IMR-90 (cell line): ENCODE measurements at regions not wholly inside any gene's neighbourhood (a gene's known extent, or its start where the extent isn't known, plus 50 kb on each side); places are given as distances from the start of the nearest gene placed in this dataset.

ENCODE experiments used
- ATAC-seq: fragments of 200-7000 bp; cut with Tn5 transposase; 2 replicates; pipeline ENCODE4 v1.9.1; 2020; ENCODE audit warnings: low read depth, mild to moderate bottlenecking, moderate library complexity
- BruUV-seq: library from RNA; stranded (reverse); fragments of 400-500 nt; replicated peaks from 2 replicates; lab custom pipeline; 2021; lab: Mats Ljungman, UMichigan
- CTCF ChIA-PET: fragments of 300-600 bp; formaldehyde crosslinking; extraction: SDS; loops from one replicate; lab custom pipeline; 2021; ENCODE audit warnings: antibody characterized with exemption; lab: Yijun Ruan, JAX
- POLR2A ChIA-PET: fragments of 300-600 bp; sonication (Branson Sonifier 250); formaldehyde crosslinking; loops from one replicate; lab custom pipeline; 2022; ENCODE audit warnings: antibody characterized with exemption; ENCODE audit not compliant: unreplicated experiment; lab: Charles Lee
- DNase-seq: peaks from one replicate; pipeline ENCODE4 v3.0.0; 2013
- H2AFZ ChIP-seq: replicated peaks from 2 replicates; pipeline ENCODE3; 2013; ENCODE audit warnings: low read length, mild to moderate bottlenecking; ENCODE audit not compliant: poor library complexity
- H2AK5ac ChIP-seq: 2 replicates; pipeline ENCODE4 v1.6.1; 2013; ENCODE audit warnings: low read depth, low read length, inconsistent platforms
- H2AK9ac ChIP-seq: replicated peaks from 2 replicates; pipeline ENCODE3; 2013; ENCODE audit warnings: mild to moderate bottlenecking, low read depth, low read length, moderate library complexity; ENCODE audit not compliant: poor library complexity
- H2BK120ac ChIP-seq: 2 replicates; pipeline ENCODE4 v1.6.1; 2013; ENCODE audit warnings: low read depth, low read length, inconsistent platforms
- H2BK15ac ChIP-seq: 3 replicates; pipeline ENCODE4 v1.6.1; 2013; ENCODE audit warnings: low read depth, low read length, inconsistent platforms
- H2BK20ac ChIP-seq: 2 replicates; pipeline ENCODE4 v1.6.1; 2013; ENCODE audit warnings: low read depth, mild to moderate bottlenecking, inconsistent platforms, low read length, moderate library complexity
- H2BK5ac ChIP-seq: 2 replicates; pipeline ENCODE4 v1.6.1; 2013; ENCODE audit warnings: mild to moderate bottlenecking, low read depth, low read length, inconsistent platforms; ENCODE audit not compliant: poor library complexity, severe bottlenecking
- H3K14ac ChIP-seq: replicated peaks from 2 replicates; pipeline ENCODE4 v1.6.1; 2013; ENCODE audit warnings: low read depth, low read length, inconsistent platforms
- H3K18ac ChIP-seq: 2 replicates; pipeline ENCODE4 v1.6.1; 2013; ENCODE audit warnings: low read depth, low read length, control low read depth
- H3K23ac ChIP-seq: 2 replicates; pipeline ENCODE4 v1.6.1; 2013; ENCODE audit warnings: low read depth, low read length, inconsistent platforms
- H3K27ac ChIP-seq: 2 replicates; pipeline ENCODE4 v1.5.1; 2013; ENCODE audit warnings: mild to moderate bottlenecking, control low read depth, low read length; ENCODE audit not compliant: insufficient read depth
- H3K27me3 ChIP-seq: 2 replicates; pipeline ENCODE4 v1.6.1; 2013; ENCODE audit warnings: low read length; ENCODE audit not compliant: control insufficient read depth, insufficient read depth
- H3K36me3 ChIP-seq: 2 replicates; pipeline ENCODE4 v1.6.1; 2013; ENCODE audit warnings: low read length, mixed read lengths; ENCODE audit not compliant: control insufficient read depth, insufficient read depth
- H3K4ac ChIP-seq: 2 replicates; pipeline ENCODE4 v1.6.1; 2013; ENCODE audit warnings: low read depth, low read length, inconsistent platforms
- H3K4me1 ChIP-seq: 2 replicates; pipeline ENCODE4 v1.6.1; 2013; ENCODE audit warnings: low read length, mixed read lengths; ENCODE audit not compliant: control insufficient read depth, insufficient read depth
- H3K4me2 ChIP-seq: 2 replicates; pipeline ENCODE4 v1.6.1; 2013; ENCODE audit warnings: low read depth, mild to moderate bottlenecking, control low read depth, low read length, moderate library complexity
- H3K4me3 ChIP-seq: 2 replicates; pipeline ENCODE4 v1.5.1; 2013; ENCODE audit warnings: low read depth, mild to moderate bottlenecking, control low read depth, low read length, moderate library complexity; ENCODE audit not compliant: insufficient read depth
- H3K56ac ChIP-seq: 2 replicates; pipeline ENCODE4 v1.6.1; 2013; ENCODE audit warnings: low read length, inconsistent platforms; ENCODE audit not compliant: insufficient read depth; ENCODE audit errors: extremely low read depth
- H3K79me1 ChIP-seq, 2 experiments: 2 replicates each; pipeline ENCODE4 v1.6.1; 2013; ENCODE audit warnings: low read length in 2 of 2, inconsistent platforms in 1 of 2, low read depth in 1 of 2
- H3K9ac ChIP-seq: 2 replicates; pipeline ENCODE4 v1.6.1; 2013; ENCODE audit warnings: low read depth, low read length, control low read depth
- H3K9me1 ChIP-seq: 2 replicates; pipeline ENCODE4 v1.6.1; 2013; ENCODE audit warnings: low read length, inconsistent platforms; ENCODE audit not compliant: insufficient read depth
- H3K9me3 ChIP-seq: 2 replicates; pipeline ENCODE4 v1.6.1; 2013; ENCODE audit warnings: low read length; ENCODE audit not compliant: control insufficient read depth, insufficient read depth
- H4K20me1 ChIP-seq: 2 replicates; pipeline ENCODE4 v1.6.1; 2013; ENCODE audit warnings: low read length, inconsistent platforms; ENCODE audit not compliant: insufficient read depth
- H4K5ac ChIP-seq: 2 replicates; pipeline ENCODE4 v1.6.1; 2013; ENCODE audit warnings: mild to moderate bottlenecking, low read depth, low read length, control low read depth
- H4K8ac ChIP-seq, 2 experiments: 2 replicates each; pipeline ENCODE4 v1.6.1; 2013; ENCODE audit warnings: low read depth in 2 of 2, low read length in 2 of 2, control low read depth in 1 of 2, inconsistent platforms in 1 of 2
- H4K91ac ChIP-seq: 2 replicates; pipeline ENCODE4 v1.6.1; 2013; ENCODE audit warnings: low read depth, low read length, inconsistent platforms; ENCODE audit not compliant: insufficient read depth
- BHLHE40 ChIP-seq: fragments of 150-350 bp; IDR thresholded peaks from 2 replicates; pipeline ENCODE4 v1.6.1; 2016; ENCODE audit warnings: mild to moderate bottlenecking, low read depth, low read length
- CEBPB ChIP-seq: IDR thresholded peaks from 2 replicates; pipeline ENCODE4 v1.6.1; 2012; ENCODE audit warnings: low read depth, low read length, improper control_type of control experiment
- CHD1 ChIP-seq: IDR thresholded peaks from 2 replicates; pipeline ENCODE4 v1.6.1; 2012; ENCODE audit warnings: low read depth, low read length, improper control_type of control experiment
- MAFK ChIP-seq: IDR thresholded peaks from 2 replicates; pipeline ENCODE4 v1.6.1; 2012; ENCODE audit warnings: low read depth, low read length, improper control_type of control experiment
- MAZ ChIP-seq: IDR thresholded peaks from 2 replicates; pipeline ENCODE4 v1.6.1; 2012; ENCODE audit warnings: low read depth, mild to moderate bottlenecking, low read length, improper control_type of control experiment, moderate library complexity, borderline replicate concordance
- MXI1 ChIP-seq: IDR thresholded peaks from 2 replicates; pipeline ENCODE4 v1.6.1; 2012; ENCODE audit warnings: low read depth, mild to moderate bottlenecking, low read length, moderate library complexity, borderline replicate concordance
- NFE2L2 ChIP-seq: fragments of 150-350 bp; IDR thresholded peaks from 2 replicates; pipeline ENCODE4 v1.6.1; 2016; ENCODE audit warnings: low read depth, mild to moderate bottlenecking, low read length
- POLR2A ChIP-seq: IDR thresholded peaks from 2 replicates; pipeline ENCODE4 v1.6.1; 2012; ENCODE audit warnings: mild to moderate bottlenecking, low read depth, low read length
- RCOR1 ChIP-seq: IDR thresholded peaks from 2 replicates; pipeline ENCODE4 v1.6.1; 2012; ENCODE audit warnings: mild to moderate bottlenecking, low read length, improper control_type of control experiment; ENCODE audit not compliant: insufficient replicate concordance
- RFX5 ChIP-seq: IDR thresholded peaks from 2 replicates; pipeline ENCODE4 v1.8.0; 2012; ENCODE audit warnings: low read depth, mild to moderate bottlenecking, low read length, moderate library complexity
- WGBS, 2 experiments: methylation state at CpG; one replicate each; pipeline versions ENCODE4 v1.1.5 to v1.1.7; 2013; ENCODE audit warnings: missing lambda C conversion rate in 2 of 2; ENCODE audit not compliant: insufficient read length in 1 of 2; ENCODE audit errors: extremely low coverage in 2 of 2; 5-methylcytosine and 5-hydroxymethylcytosine counted together
- dilution Hi-C: fragments of 300-500 bp; cut with HindIII; formaldehyde crosslinking; loops from one replicate; pipeline ENCODE4 v1.14.3; 2018; ENCODE audit warnings: low sequenced_read_pairs; ENCODE audit not compliant: unreplicated experiment
- in situ Hi-C: fragments of 300-500 bp; cut with MboI; formaldehyde crosslinking; loops from 3 replicates; pipeline ENCODE4 v1.14.3; 2019; ENCODE audit warnings: low sequenced_read_pairs, inconsistent platforms, mixed read lengths
- intact Hi-C: fragments of 100-400 bp; cut with micrococcal nuclease; formaldehyde crosslinking; loops from 2 replicates; pipeline ENCODE4 v1.10.0; 2022

DNA sequence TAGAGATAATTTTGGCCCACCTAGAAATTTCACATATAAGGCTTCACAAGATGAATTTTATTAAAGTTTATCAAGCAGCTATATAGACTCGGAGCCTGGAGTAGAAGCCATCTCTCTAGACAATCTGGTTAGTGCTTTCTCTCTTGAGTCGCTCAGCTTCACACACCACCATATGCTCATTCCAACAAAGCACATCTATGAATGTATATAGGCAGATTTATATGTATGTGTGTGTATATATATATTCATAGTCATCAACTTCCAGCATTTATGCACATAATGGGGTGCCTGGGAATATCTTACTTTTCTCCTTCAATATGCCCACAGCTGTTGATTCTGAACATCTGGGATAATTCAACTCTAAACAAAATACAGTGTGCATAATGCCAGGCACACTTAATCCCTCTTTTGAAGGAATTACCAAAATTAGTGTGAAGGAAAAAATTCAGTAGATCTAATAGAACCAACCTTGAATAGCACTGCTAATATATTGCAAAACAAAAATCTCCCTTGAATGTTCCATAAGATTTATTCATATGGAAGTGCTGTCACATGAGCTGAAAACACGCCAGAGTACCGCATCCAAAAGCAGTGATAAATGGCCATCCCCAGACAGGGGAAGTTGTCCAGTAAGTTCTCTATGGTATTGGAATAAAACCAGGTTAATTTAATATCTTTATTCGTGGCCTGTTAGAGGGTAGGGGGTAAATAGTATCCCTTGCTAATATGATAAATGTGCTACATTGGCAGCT lies 56.0 kb upstream of the MOCS2 start:
- H2AK5ac ChIP-seq, result no peak overlapping the region
- no peaks in the 10 kb centered on the region for H4K20me1 ChIP-seq
- H2BK5ac ChIP-seq, result no peak overlapping the region
- ChIA-PET POLR2A (no interaction called here), CTCF (interaction anchor here (0.6 kb wide), 2 partner anchors 752 to 1070 kb away, joined by 3 read pairs; no protein-coding TSS in a partner anchor)
- no peak overlapping the region for H2BK120ac ChIP-seq
- 100% methylated on average over 1 of the region's 5 CpGs; no CpG with 5 or more reads in 1 of the 2 experiments for WGBS, 2 experiments
- H3K9me1 ChIP-seq, result no peaks in the 10 kb centered on the region
- H3K36me3 ChIP-seq, result no peaks in the 10 kb centered on the region
- H2BK20ac ChIP-seq, result no peak overlapping the region
- H4K5ac ChIP-seq, result no peak overlapping the region
- dilution Hi-C loops (no loop called here), intact Hi-C loops (no loop called here), in situ Hi-C loops (loop anchor here (5.0 to 10.0 kb wide), 2 partner anchors 309 to 1067 kb away; no protein-coding TSS in a partner anchor)
- H3K4ac ChIP-seq, result no peak overlapping the region
- no peak overlapping the region for H3K27ac ChIP-seq
- no peak overlapping the region for H3K4me3 ChIP-seq
- H2BK15ac ChIP-seq, result no peak overlapping the region
- no peak overlapping the region for H3K56ac ChIP-seq
- no peak overlapping the region for H3K9ac ChIP-seq
- H3K27me3 ChIP-seq, result no peaks in the 10 kb centered on the region
- TF ChIP-seq MAFK (no peak), CHD1 (no peak), BHLHE40 (no peak), NFE2L2 (no peak), MAZ (no peak), CEBPB (no peak), MXI1 (no peak), RFX5 (no peak), RCOR1 (no peak), POLR2A (no peak)
- no peak for ATAC-seq
- no peak for DNase-seq
- no peaks in the 10 kb centered on the region for H3K9me3 ChIP-seq
- H3K23ac ChIP-seq, result no peak overlapping the region
- H3K79me1 ChIP-seq, result no peaks in the 10 kb centered on the region
- no peak overlapping the region for H4K8ac ChIP-seq
- no peak overlapping the region for H2AFZ ChIP-seq
- no peak overlapping the region for H3K4me2 ChIP-seq
- H3K14ac ChIP-seq, result no peak overlapping the region
- no TSS peak for BruUV-seq
- peaks cover 4% of the 10 kb centered on the region for H3K4me1 ChIP-seq
- no peak overlapping the region for H3K18ac ChIP-seq
- H4K91ac ChIP-seq, result no peak overlapping the region
- no peak overlapping the region for H2AK9ac ChIP-seq
